GM19025 (cell line): ENCODE measurements at regions not wholly inside any gene's neighbourhood (a gene's known extent, or its start where the extent isn't known, plus 50 kb on each side); places are given as distances from the start of the nearest gene placed in this dataset.

Experiments used
- ATAC-seq: cut with Tn5 transposase; IDR thresholded peaks from one replicate; pipeline ENCODE4 v1.9.1; 2021; ENCODE audit warnings: mild to moderate bottlenecking, low read depth, moderate library complexity; ENCODE audit not compliant: unreplicated experiment

- ATAC-seq: no peak
Observed at GRCh38 chr9:129476821-129477611, 143.9 kb downstream of the C9orf50 start.

- ATAC-seq: no peak
Observed at GRCh38 chr9:129474740-129475404, 146.0 kb downstream of the C9orf50 start.

GRCh38 chr9:129473523-129474244 lies 147.2 kb downstream of the C9orf50 start:
- ATAC-seq: no peak

GRCh38 chr9:129472651-129473102 lies 148.2 kb downstream of the C9orf50 start:
- ATAC-seq: no peak

- no peak for ATAC-seq
Observed at GRCh38 chr9:129471201-129472019, 149.5 kb downstream of the C9orf50 start.

GRCh38 chr9:129469988-129470316 lies 150.9 kb downstream of the C9orf50 start:
- ATAC-seq: no peak

- no peak for ATAC-seq
Observed at GRCh38 chr9:129469188-129469987, 151.5 kb downstream of the C9orf50 start.

GRCh38 chr9:129467739-129468666 lies 152.9 kb downstream of the C9orf50 start:
- no peak for ATAC-seq

GRCh38 chr9:129467004-129467588 lies 153.8 kb downstream of the C9orf50 start:
- ATAC-seq: no peak

GRCh38 chr9:129465834-129466535 lies 154.9 kb downstream of the C9orf50 start:
- ATAC-seq: no peak

GRCh38 chr9:129464972-129465833 lies 155.7 kb downstream of the C9orf50 start:
- ATAC-seq: no peak

- ATAC-seq: no peak
Observed at GRCh38 chr9:129463994-129464393, 156.9 kb downstream of the C9orf50 start.

- ATAC-seq: no peak
Observed at GRCh38 chr9:129463477-129463876, 157.4 kb downstream of the C9orf50 start.

- ATAC-seq: no peak
Observed at GRCh38 chr9:129462360-129462759, 158.5 kb downstream of the C9orf50 start.

GRCh38 chr9:129460323-129461261 lies 160.3 kb downstream of the C9orf50 start:
- ATAC-seq: peak; percentile 72
